Effector CD8-positive, alpha-beta T cell (primary cell): ENCODE measurements at regions not wholly inside any gene's neighbourhood (a gene's known extent, or its start where the extent isn't known, plus 50 kb on each side); places are given as distances from the start of the nearest gene placed in this dataset.

Source experiments
- DNase-seq: peaks from one replicate; lab custom pipeline; 2025; lab: John Stamatoyannopoulos, UW

DNA sequence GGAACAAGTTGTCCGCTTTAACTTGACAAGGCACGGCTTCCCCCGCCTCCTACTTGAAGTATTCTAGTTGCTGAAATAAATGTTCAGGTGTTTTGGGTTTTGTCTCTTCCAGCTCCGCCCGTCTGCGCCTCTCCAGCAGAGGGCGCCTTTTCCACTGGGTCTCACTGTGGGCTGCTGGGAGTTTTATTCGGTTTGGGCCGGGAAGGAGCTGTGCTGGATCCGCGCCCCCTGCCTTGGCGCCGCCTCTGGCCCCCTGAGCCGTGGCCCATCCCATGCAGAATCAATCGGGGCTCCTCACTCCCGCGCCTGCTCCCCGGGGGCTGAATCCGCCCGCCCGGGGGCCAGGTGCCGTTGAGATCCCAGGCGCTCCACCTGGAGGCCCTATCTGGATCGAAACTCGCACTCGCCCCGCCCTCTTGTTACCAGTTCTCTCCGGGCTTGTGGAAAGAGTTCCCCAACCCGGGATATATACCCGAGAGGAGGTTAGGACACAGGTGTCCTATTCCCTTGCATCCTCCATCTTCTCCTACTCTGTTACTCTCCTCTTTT, 51.0 kb upstream of the TCF21 start:
- DNase-seq, result peak; percentile 7
